GM23248 (cell line): ENCODE measurements at regions not wholly inside any gene's neighbourhood (a gene's known extent, or its start where the extent isn't known, plus 50 kb on each side); places are given as distances from the start of the nearest gene placed in this dataset.
"Not testable (repeated sequence)": the region's sequence is repeated elsewhere in the genome, so short reads cannot be mapped to it uniquely, and the experiment has no call there.

ENCODE experiments used
- DNase-seq: peaks from one replicate; pipeline ENCODE4 v3.0.0-alpha.2; 2015
- H2AFZ ChIP-seq: fragments of 200-600 bp; sonication (generic); 2 replicates; pipeline ENCODE4 v1.6.1; 2016; ENCODE audit warnings: antibody characterized with exemption
- H3F3A ChIP-seq: fragments of 200-600 bp; sonication (generic); 2 replicates; pipeline ENCODE4 v1.6.1; 2016; ENCODE audit warnings: mild to moderate bottlenecking, antibody characterized with exemption, mixed run types; ENCODE audit not compliant: insufficient read depth
- H3K27ac ChIP-seq: fragments of 200-600 bp; sonication (generic); 2 replicates; pipeline ENCODE4 v1.5.1; 2016; ENCODE audit warnings: mild to moderate bottlenecking
- H3K27me3 ChIP-seq: fragments of 200-600 bp; sonication (generic); replicated peaks from 2 replicates; pipeline ENCODE4 v1.6.1; 2016; ENCODE audit warnings: mild to moderate bottlenecking; ENCODE audit not compliant: insufficient read depth
- H3K36me3 ChIP-seq: fragments of 200-600 bp; sonication (generic); 2 replicates; pipeline ENCODE4 v1.6.1; 2016; ENCODE audit warnings: low read depth, mild to moderate bottlenecking
- H3K4me1 ChIP-seq: fragments of 200-600 bp; sonication (generic); 2 replicates; pipeline ENCODE4 v1.6.1; 2016; ENCODE audit warnings: mild to moderate bottlenecking; ENCODE audit not compliant: insufficient read depth
- H3K4me2 ChIP-seq: fragments of 200-600 bp; sonication (generic); one replicate; pipeline ENCODE4 v1.6.1; 2016; ENCODE audit warnings: mild to moderate bottlenecking; ENCODE audit not compliant: unreplicated experiment
- H3K4me3 ChIP-seq: fragments of 200-600 bp; sonication (generic); 2 replicates; pipeline ENCODE4 v1.5.1; 2016; ENCODE audit warnings: mild to moderate bottlenecking
- H3K79me2 ChIP-seq: fragments of 200-600 bp; sonication (generic); 2 replicates; pipeline ENCODE4 v1.6.1; 2016; ENCODE audit warnings: mild to moderate bottlenecking; ENCODE audit not compliant: insufficient read depth
- H3K9ac ChIP-seq: fragments of 200-600 bp; sonication (generic); 2 replicates; pipeline ENCODE4 v1.6.1; 2016; ENCODE audit warnings: mild to moderate bottlenecking
- H3K9me2 ChIP-seq: fragments of 200-600 bp; sonication (generic); 2 replicates; pipeline ENCODE4 v1.6.1; 2016; ENCODE audit warnings: mixed run types, mild to moderate bottlenecking, moderate library complexity; ENCODE audit not compliant: insufficient read depth
- H3K9me3 ChIP-seq: fragments of 200-600 bp; sonication (generic); one replicate; pipeline ENCODE4 v1.6.1; 2017; ENCODE audit warnings: low read depth
- H4K20me1 ChIP-seq: fragments of 200-600 bp; sonication (generic); 2 replicates; pipeline ENCODE4 v1.6.0; 2016; ENCODE audit not compliant: insufficient read depth
- EZH2 ChIP-seq: fragments of 200-600 bp; sonication (generic); IDR thresholded peaks from 2 replicates; pipeline ENCODE4 v1.6.1; 2018; ENCODE audit warnings: antibody characterized with exemption, mild to moderate bottlenecking; ENCODE audit not compliant: insufficient read depth, poor library complexity, severe bottlenecking
- EZH2phosphoT487 ChIP-seq: fragments of 200-600 bp; sonication (generic); IDR thresholded peaks from 2 replicates; pipeline ENCODE4 v1.6.1; 2018; ENCODE audit warnings: antibody characterized with exemption, moderate library complexity, mild to moderate bottlenecking, low read depth; ENCODE audit not compliant: insufficient read depth
- WGBS, 2 experiments: methylation state at CpG; one replicate each; pipeline ENCODE4 v1.1.6; 2015 to 2017; ENCODE audit warnings: low lambda C conversion rate in 2 of 2, low coverage in 1 of 2; ENCODE audit errors: missing lambda C conversion rate in 2 of 2; 5-methylcytosine and 5-hydroxymethylcytosine counted together
- in situ Hi-C: fragments of 300-500 bp; cut with MboI; formaldehyde crosslinking; loops from 2 replicates; pipeline ENCODE4 v1.15.0; 2020

- 86 to 87% methylated on average over 7 to 8 of the region's 8 CpGs for WGBS, 2 experiments
- TF ChIP-seq EZH2 (no peak), EZH2phosphoT487 (no peak)
- H3K4me3 ChIP-seq, result no peak overlapping the region
- no peaks in the 10 kb centered on the region for H4K20me1 ChIP-seq
- no peak overlapping the region for H2AFZ ChIP-seq
- no peak overlapping the region for H3K4me2 ChIP-seq
- no peaks in the 10 kb centered on the region for H3K9me2 ChIP-seq
- no peaks in the 10 kb centered on the region for H3K27me3 ChIP-seq
- DNase-seq, result no peak
- H3K4me1 ChIP-seq, result no peaks in the 10 kb centered on the region
- H3K9me3 ChIP-seq, result no peaks in the 10 kb centered on the region
- H3F3A ChIP-seq, result no peaks in the 10 kb centered on the region
- no peaks in the 10 kb centered on the region for H3K79me2 ChIP-seq
- no peak overlapping the region for H3K9ac ChIP-seq
- no peaks in the 10 kb centered on the region for H3K36me3 ChIP-seq
- in situ Hi-C loops, result no loop called here
- no peak overlapping the region for H3K27ac ChIP-seq
Measured at GRCh38 chrX:3485727-3486126, 139.3 kb upstream of the MXRA5 start.

- Histone ChIP-seq H3K4me1 (no peaks in the 10 kb centered on the region), H3K79me2 (no peaks in the 10 kb centered on the region), H3F3A (no peaks in the 10 kb centered on the region), H3K4me3 (no peak overlapping the region), H3K36me3 (no peaks in the 10 kb centered on the region), H3K27me3 (no peaks in the 10 kb centered on the region), H3K27ac (no peak overlapping the region), H4K20me1 (no peaks in the 10 kb centered on the region), H2AFZ (no peak overlapping the region), H3K9me2 (no peaks in the 10 kb centered on the region), H3K9me3 (no peaks in the 10 kb centered on the region), H3K9ac (no peak overlapping the region), H3K4me2 (no peak overlapping the region)
- no peak for DNase-seq
- WGBS, 2 experiments, result 33 to 41% methylated on average over 3 to 4 of the region's 4 CpGs
- TF ChIP-seq EZH2phosphoT487 (no peak), EZH2 (no peak)
- in situ Hi-C loops, result no loop called here
Measured at GRCh38 chrX:3479026-3479425, 132.6 kb upstream of the MXRA5 start.

- no peaks in the 10 kb centered on the region for H3F3A ChIP-seq
- H2AFZ ChIP-seq, result no peak overlapping the region
- H3K4me2 ChIP-seq, result no peak overlapping the region
- H3K9me3 ChIP-seq, result no peaks in the 10 kb centered on the region
- H3K9ac ChIP-seq, result no peak overlapping the region
- H3K27ac ChIP-seq, result no peak overlapping the region
- H3K27me3 ChIP-seq, result no peaks in the 10 kb centered on the region
- WGBS, 2 experiments, result 70 to 79% methylated on average over 4 of the region's 4 CpGs
- no peak for DNase-seq
- no peaks in the 10 kb centered on the region for H4K20me1 ChIP-seq
- TF ChIP-seq EZH2phosphoT487 (no peak), EZH2 (no peak)
- H3K36me3 ChIP-seq, result no peaks in the 10 kb centered on the region
- no peak overlapping the region for H3K4me3 ChIP-seq
- in situ Hi-C loops, result no loop called here
- H3K9me2 ChIP-seq, result no peaks in the 10 kb centered on the region
- no peaks in the 10 kb centered on the region for H3K4me1 ChIP-seq
- H3K79me2 ChIP-seq, result no peaks in the 10 kb centered on the region
Measured at GRCh38 chrX:3476973-3477372, 130.5 kb upstream of the MXRA5 start.

- H3F3A ChIP-seq, H3K9me2 ChIP-seq, H3K27me3 ChIP-seq, H4K20me1 ChIP-seq, in situ Hi-C loops, H3K4me2 ChIP-seq, H3K36me3 ChIP-seq, DNase-seq, H3K27ac ChIP-seq, H2AFZ ChIP-seq, H3K79me2 ChIP-seq, H3K9me3 ChIP-seq, H3K9ac ChIP-seq, H3K4me3 ChIP-seq, H3K4me1 ChIP-seq: not testable (repeated sequence)
- 95 to 99% methylated on average over 2 to 7 of the region's 7 CpGs for WGBS, 2 experiments
Measured at GRCh38 chrX:3470211-3470679, 123.8 kb upstream of the MXRA5 start.

GRCh38 chrX:3468031-3468430 is 121.6 kb upstream of the MXRA5 start:
- TF ChIP-seq EZH2phosphoT487 (no peak), EZH2 (no peak)
- Histone ChIP-seq H3K9me3 (no peaks in the 10 kb centered on the region), H3K9ac (no peak overlapping the region), H3K79me2 (no peaks in the 10 kb centered on the region), H3F3A (no peaks in the 10 kb centered on the region), H3K4me2 (no peak overlapping the region), H3K4me1 (no peaks in the 10 kb centered on the region), H4K20me1 (no peaks in the 10 kb centered on the region), H3K4me3 (no peak overlapping the region), H3K36me3 (no peaks in the 10 kb centered on the region), H3K27ac (no peak overlapping the region), H3K9me2 (no peaks in the 10 kb centered on the region), H3K27me3 (no peaks in the 10 kb centered on the region), H2AFZ (no peak overlapping the region)
- no peak for DNase-seq
- WGBS, 2 experiments, result 73 to 96% methylated on average over 2 of the region's 2 CpGs
- in situ Hi-C loops, result no loop called here
